Panc1 (cell line): ENCODE measurements at regions not wholly inside any gene's neighbourhood (a gene's known extent, or its start where the extent isn't known, plus 50 kb on each side); places are given as distances from the start of the nearest gene placed in this dataset.

Source experiments
- ATAC-seq: fragments of 200-7000 bp; cut with Tn5 transposase; 2 replicates; pipeline ENCODE4 v1.9.1; 2020; ENCODE audit warnings: mild to moderate bottlenecking, moderate library complexity
- BruUV-seq: library from RNA; stranded (reverse); fragments of 400-500 nt; replicated peaks from 2 replicates; lab custom pipeline; 2021; lab: Mats Ljungman, UMichigan
- CTCF ChIA-PET: fragments of 300-600 bp; sonication (Branson Sonifier 250); formaldehyde crosslinking; loops from one replicate; lab custom pipeline; 2022; ENCODE audit warnings: antibody characterized with exemption; lab: Charles Lee
- POLR2A ChIA-PET: fragments of 300-600 bp; sonication (Branson Sonifier 250); formaldehyde crosslinking; loops from one replicate; lab custom pipeline; 2022; ENCODE audit warnings: antibody characterized with exemption; lab: Charles Lee
- DNase-seq: peaks from one replicate; pipeline ENCODE4 v3.0.0-alpha.2; 2010; ENCODE audit warnings: low read depth, low spot score
- H3K27ac ChIP-seq: 2 replicates; pipeline ENCODE4 v1.5.1; 2011; ENCODE audit warnings: mild to moderate bottlenecking, low read length, inconsistent platforms
- H3K27me3 ChIP-seq: fragments of 200-500 bp; sonication (Bioruptor generic); 2 replicates; pipeline ENCODE4 v1.6.0; 2014; ENCODE audit warnings: low read length, inconsistent platforms; ENCODE audit not compliant: control insufficient read depth, insufficient read depth
- H3K36me3 ChIP-seq: fragments of 200-500 bp; sonication (Bioruptor generic); 2 replicates; pipeline ENCODE4 v1.5.1; 2014; ENCODE audit warnings: inconsistent platforms, mild to moderate bottlenecking, low read length, moderate library complexity; ENCODE audit not compliant: control insufficient read depth, insufficient read depth
- H3K4me1 ChIP-seq: 2 replicates; pipeline ENCODE4 v1.5.1; 2011; ENCODE audit warnings: inconsistent platforms, mild to moderate bottlenecking, low read length, moderate library complexity; ENCODE audit not compliant: control insufficient read depth, insufficient read depth
- H3K4me3 ChIP-seq, 2 experiments: 2 replicates each; pipeline ENCODE4 v1.5.1; 2011 to 2012; ENCODE audit warnings: low read depth in 2 of 2, low read length in 2 of 2, mild to moderate bottlenecking in 2 of 2, inconsistent platforms in 1 of 2, moderate library complexity in 1 of 2
- H3K9me3 ChIP-seq: fragments of 200-500 bp; sonication (Bioruptor generic); 2 replicates; pipeline ENCODE4 v1.5.1; 2014; ENCODE audit warnings: low read depth, mild to moderate bottlenecking, inconsistent platforms, low read length, moderate library complexity; ENCODE audit not compliant: control insufficient read depth, insufficient read depth
- CTCF ChIP-seq: fragments of 450-650 bp; IDR thresholded peaks from 2 replicates; pipeline ENCODE4 v1.5.1; 2017; ENCODE audit warnings: mild to moderate bottlenecking
- POLR2AphosphoS5 ChIP-seq: IDR thresholded peaks from 2 replicates; pipeline ENCODE4 v1.6.1; 2012; ENCODE audit warnings: mild to moderate bottlenecking, low read depth, low read length, moderate library complexity
- SIN3A ChIP-seq: IDR thresholded peaks from 2 replicates; pipeline ENCODE4 v1.6.1; 2012; ENCODE audit warnings: low read depth, mild to moderate bottlenecking, low read length, moderate library complexity, borderline replicate concordance; ENCODE audit not compliant: insufficient read depth
- TCF7L2 ChIP-seq: IDR thresholded peaks from 2 replicates; pipeline ENCODE4 v1.6.1; 2011; ENCODE audit warnings: mild to moderate bottlenecking, low read depth, low read length, inconsistent platforms
- in situ Hi-C: cut with HindIII; loops from 2 replicates; pipeline ENCODE4 v1.10.0; 2016; ENCODE audit warnings: low sequenced_read_pairs, low pct_unique_long_range_greater_than_20kb
- intact Hi-C: fragments of 100-400 bp; cut with micrococcal nuclease; formaldehyde crosslinking; loops from one replicate; pipeline ENCODE4 v1.10.0; 2022; ENCODE audit not compliant: unreplicated experiment
- TF ChIP-seq, protein P1 (sequence below), 2 experiments: IDR thresholded peaks; 2 replicates each; pipeline ENCODE4 v1.6.1; 2011 to 2012; ENCODE audit warnings: low read depth in 2 of 2, control low read depth in 1 of 2, low read length in 1 of 2, mild to moderate bottlenecking in 1 of 2, moderate library complexity in 1 of 2; ENCODE audit not compliant: insufficient read depth in 1 of 2

DNA sequence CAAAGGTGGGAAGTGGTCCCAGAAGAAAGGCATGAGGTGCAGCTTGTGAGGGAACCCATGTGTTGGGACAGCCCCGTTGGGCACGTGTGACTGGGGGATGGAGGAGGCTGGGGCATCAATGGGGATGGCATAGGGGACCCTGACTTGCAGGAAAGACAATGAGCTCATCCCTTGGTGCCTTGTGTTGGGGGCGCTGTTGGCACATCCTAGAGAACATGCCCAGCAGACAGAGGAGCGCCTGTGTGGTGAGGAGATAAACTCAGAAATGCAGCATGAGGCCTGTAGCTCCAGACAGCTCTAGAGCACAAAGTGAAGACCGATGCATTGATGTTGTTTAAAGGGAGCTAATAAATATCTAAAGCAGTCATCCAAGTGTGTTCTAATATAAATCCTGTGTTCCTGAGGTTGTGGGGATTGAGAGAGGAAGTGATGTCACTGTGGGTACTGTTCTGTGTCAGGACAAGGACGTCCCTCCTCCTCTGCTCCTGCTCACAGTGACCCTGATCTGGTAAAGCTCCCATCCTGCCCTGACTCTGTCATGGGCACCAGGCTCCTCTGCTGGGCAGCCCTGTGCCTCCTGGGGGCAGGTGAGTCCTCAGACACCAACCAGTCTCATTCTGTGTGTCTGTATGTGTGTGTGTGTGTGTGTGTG, 126.1 kb upstream of the PRSS58 start:
- H3K27ac ChIP-seq, result no peak overlapping the region
- no peak for DNase-seq
- H3K36me3 ChIP-seq, result no peaks in the 10 kb centered on the region
- in situ Hi-C loops, result no loop called here
- ChIA-PET CTCF (no interaction called here), POLR2A (no interaction called here)
- no peaks in the 10 kb centered on the region for H3K4me1 ChIP-seq
- no peak for TF ChIP-seq SIN3A
- no peak for TF ChIP-seq POLR2AphosphoS5
- no peak for TF ChIP-seq TCF7L2
- TF ChIP-seq, protein P1, sequence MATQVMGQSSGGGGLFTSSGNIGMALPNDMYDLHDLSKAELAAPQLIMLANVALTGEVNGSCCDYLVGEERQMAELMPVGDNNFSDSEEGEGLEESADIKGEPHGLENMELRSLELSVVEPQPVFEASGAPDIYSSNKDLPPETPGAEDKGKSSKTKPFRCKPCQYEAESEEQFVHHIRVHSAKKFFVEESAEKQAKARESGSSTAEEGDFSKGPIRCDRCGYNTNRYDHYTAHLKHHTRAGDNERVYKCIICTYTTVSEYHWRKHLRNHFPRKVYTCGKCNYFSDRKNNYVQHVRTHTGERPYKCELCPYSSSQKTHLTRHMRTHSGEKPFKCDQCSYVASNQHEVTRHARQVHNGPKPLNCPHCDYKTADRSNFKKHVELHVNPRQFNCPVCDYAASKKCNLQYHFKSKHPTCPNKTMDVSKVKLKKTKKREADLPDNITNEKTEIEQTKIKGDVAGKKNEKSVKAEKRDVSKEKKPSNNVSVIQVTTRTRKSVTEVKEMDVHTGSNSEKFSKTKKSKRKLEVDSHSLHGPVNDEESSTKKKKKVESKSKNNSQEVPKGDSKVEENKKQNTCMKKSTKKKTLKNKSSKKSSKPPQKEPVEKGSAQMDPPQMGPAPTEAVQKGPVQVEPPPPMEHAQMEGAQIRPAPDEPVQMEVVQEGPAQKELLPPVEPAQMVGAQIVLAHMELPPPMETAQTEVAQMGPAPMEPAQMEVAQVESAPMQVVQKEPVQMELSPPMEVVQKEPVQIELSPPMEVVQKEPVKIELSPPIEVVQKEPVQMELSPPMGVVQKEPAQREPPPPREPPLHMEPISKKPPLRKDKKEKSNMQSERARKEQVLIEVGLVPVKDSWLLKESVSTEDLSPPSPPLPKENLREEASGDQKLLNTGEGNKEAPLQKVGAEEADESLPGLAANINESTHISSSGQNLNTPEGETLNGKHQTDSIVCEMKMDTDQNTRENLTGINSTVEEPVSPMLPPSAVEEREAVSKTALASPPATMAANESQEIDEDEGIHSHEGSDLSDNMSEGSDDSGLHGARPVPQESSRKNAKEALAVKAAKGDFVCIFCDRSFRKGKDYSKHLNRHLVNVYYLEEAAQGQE (IDR thresholded peaks at IDR 0.05; ENCODE audit: insufficient read depth in 1 of 2, low read depth in 2 of 2, low read length in 1 of 2), result no peak
- no peak for TF ChIP-seq CTCF
- no peaks in the 10 kb centered on the region for H3K9me3 ChIP-seq
- no TSS peak for BruUV-seq
- no peak for ATAC-seq
- H3K4me3 ChIP-seq, result no peak overlapping the region
- intact Hi-C loops, result no loop called here
- no peaks in the 10 kb centered on the region for H3K27me3 ChIP-seq

DNA sequence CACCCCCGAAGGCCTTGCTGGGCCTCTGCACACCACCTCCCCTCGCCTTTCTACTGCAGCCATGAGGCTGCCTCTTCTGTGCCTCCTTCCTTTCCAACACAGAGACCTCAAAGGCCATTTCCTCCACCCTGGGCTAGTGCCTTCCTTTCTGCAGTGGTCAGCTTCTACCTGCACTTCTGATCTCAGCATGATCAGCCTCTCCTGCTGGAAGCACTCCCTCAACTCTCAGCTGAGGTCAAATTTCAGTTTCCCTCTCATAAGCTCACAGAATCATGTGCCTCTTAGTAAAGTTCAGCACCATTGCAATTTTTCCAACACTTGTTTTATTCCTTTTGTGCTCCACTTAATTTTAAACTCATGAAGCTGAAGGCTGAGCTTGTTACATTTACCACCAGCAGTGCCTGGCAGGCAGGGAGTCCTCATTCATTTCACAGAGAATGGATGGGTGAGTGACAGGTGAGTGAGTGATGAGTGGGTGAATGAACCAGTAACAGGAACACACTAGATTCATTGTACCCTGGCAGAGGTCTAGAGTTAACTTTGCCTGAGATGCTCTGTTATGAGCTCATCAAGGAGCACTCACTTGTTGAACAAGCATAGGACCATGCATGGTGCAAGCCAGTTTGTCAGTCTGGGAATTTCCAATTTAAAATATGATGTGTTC, 124.0 kb upstream of the PRSS58 start:
- Histone ChIP-seq H3K36me3 (no peaks in the 10 kb centered on the region), H3K4me3 (no peak overlapping the region), H3K4me1 (no peaks in the 10 kb centered on the region), H3K27me3 (no peaks in the 10 kb centered on the region), H3K9me3 (no peaks in the 10 kb centered on the region), H3K27ac (no peak overlapping the region)
- ChIA-PET CTCF (interaction anchor here (0.5 kb wide), 1 partner anchor 58 kb away, joined by 8 read pairs; no protein-coding TSS in a partner anchor), POLR2A (no interaction called here)
- no TSS peak for BruUV-seq
- TF ChIP-seq POLR2AphosphoS5 (no peak), SIN3A (no peak), CTCF (no peak), TCF7L2 (no peak)
- TF ChIP-seq, protein P1 (IDR thresholded peaks at IDR 0.05; ENCODE audit: insufficient read depth in 1 of 2, low read depth in 2 of 2, low read length in 1 of 2), result no peak
- ATAC-seq (no peak), DNase-seq (no peak)
- in situ Hi-C loops (no loop called here), intact Hi-C loops (no loop called here)
